ENCODE measurements at regions not wholly inside any gene's neighbourhood (a gene's known extent, or its start where the extent isn't known, plus 50 kb on each side); places are given as distances from the start of the nearest gene placed in this dataset.

DNA sequence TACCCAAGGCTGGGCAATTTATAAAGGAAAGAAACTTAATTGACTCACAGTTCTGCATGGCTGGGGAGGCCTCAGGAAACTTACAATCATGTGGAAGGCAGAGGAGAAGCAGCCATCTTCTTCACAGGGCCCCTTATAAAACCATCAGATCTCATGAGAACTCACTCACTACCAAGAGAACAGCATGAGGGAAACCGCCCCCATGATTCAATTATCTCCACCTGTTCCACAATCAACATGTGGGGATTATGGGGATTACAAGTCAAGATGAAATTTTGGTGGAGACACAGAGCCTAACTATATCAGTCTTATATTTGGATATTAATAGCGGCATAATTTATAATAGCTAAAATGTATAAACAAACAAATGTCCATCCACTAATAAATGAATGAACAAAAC lies 1123.7 kb upstream of the NCAM2 start:
- DNase-seq (ENCODE audit: low read depth), result no peak
- H3K36me3 ChIP-seq (ENCODE audit: control insufficient read depth, insufficient read depth, low read length), result no peaks in the 10 kb centered on the region
- H3K4me3 ChIP-seq (ENCODE audit: low read depth, low read length), result no peak overlapping the region
- no peaks in the 10 kb centered on the region for H3K27me3 ChIP-seq (ENCODE audit: control insufficient read depth, insufficient read depth, low read length)
- TF ChIP-seq, protein P1, sequence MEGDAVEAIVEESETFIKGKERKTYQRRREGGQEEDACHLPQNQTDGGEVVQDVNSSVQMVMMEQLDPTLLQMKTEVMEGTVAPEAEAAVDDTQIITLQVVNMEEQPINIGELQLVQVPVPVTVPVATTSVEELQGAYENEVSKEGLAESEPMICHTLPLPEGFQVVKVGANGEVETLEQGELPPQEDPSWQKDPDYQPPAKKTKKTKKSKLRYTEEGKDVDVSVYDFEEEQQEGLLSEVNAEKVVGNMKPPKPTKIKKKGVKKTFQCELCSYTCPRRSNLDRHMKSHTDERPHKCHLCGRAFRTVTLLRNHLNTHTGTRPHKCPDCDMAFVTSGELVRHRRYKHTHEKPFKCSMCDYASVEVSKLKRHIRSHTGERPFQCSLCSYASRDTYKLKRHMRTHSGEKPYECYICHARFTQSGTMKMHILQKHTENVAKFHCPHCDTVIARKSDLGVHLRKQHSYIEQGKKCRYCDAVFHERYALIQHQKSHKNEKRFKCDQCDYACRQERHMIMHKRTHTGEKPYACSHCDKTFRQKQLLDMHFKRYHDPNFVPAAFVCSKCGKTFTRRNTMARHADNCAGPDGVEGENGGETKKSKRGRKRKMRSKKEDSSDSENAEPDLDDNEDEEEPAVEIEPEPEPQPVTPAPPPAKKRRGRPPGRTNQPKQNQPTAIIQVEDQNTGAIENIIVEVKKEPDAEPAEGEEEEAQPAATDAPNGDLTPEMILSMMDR (IDR thresholded peaks at IDR 0.05; ENCODE audit: insufficient read depth, low read length, poor library complexity, severe bottlenecking), result no peak

DNA sequence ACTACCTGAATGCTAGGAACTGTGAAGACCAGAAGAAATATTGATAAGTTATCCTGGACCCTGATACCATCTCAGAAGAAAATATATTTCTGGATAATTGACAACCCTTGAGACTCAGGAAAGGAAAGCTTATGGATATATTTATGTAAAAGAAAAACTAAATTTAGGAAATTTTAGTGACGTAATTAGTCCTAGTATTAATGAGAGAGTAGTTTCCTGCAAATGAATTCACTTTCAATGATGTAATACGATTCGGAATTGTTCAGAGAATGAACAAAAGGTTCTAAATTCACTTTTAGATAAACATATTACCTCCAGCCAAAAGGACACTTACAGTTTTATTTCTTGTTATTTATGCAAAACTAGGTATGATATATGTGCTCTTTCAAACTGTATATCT lies 1120.1 kb upstream of the NCAM2 start:
- no peak for DNase-seq (ENCODE audit: low read depth)
- no peaks in the 10 kb centered on the region for H3K27me3 ChIP-seq (ENCODE audit: control insufficient read depth, insufficient read depth, low read length)
- H3K36me3 ChIP-seq (ENCODE audit: control insufficient read depth, insufficient read depth, low read length), result no peaks in the 10 kb centered on the region
- TF ChIP-seq, protein P1 (IDR thresholded peaks at IDR 0.05; ENCODE audit: insufficient read depth, low read length, poor library complexity, severe bottlenecking), result no peak
- no peak overlapping the region for H3K4me3 ChIP-seq (ENCODE audit: low read depth, low read length)

DNA sequence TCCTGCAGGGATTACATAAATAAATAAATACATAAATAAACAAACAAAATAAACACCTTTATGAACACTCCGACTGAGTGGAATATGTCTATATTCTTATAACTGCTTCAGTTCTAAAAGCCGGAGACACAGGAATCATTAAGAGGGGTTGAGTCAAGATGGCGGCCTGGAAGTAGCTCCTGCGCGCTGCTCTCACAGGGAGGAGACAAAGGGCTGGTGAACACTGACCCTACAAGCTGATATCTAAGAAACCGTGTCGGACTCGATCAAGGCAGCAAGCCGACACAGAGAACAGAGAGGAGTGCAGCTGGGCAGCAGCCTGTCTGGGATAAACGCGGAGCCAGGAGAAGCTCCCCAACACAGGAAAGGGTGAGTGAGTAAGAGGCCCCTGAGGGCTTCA lies 1098.6 kb upstream of the NCAM2 start:
- no peak for DNase-seq (ENCODE audit: low read depth)
- TF ChIP-seq, protein P1 (IDR thresholded peaks at IDR 0.05; ENCODE audit: insufficient read depth, low read length, poor library complexity, severe bottlenecking), result no peak
- no peaks in the 10 kb centered on the region for H3K36me3 ChIP-seq (ENCODE audit: control insufficient read depth, insufficient read depth, low read length)

DNA sequence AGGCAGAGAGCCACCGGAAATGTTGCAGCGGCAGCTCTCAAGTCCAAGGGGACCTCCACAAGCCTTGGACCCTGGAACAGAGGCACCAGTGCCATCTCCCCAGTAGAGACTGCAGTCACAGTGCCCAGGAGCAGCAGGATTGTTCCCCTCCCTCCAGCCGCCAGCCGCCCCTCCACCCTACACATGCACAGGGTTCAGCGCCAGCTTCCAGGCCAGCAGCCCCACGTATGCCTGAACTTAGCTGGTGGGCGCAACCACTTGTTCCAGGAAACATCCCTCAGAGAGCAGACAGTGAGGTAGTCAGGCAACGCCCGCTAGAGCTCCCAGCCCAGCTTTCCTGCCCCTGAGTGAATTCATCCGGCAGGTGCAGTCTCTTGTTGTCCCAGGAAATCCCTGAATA lies 1098.1 kb upstream of the NCAM2 start:
- TF ChIP-seq, protein P1 (IDR thresholded peaks at IDR 0.05; ENCODE audit: insufficient read depth, low read length, poor library complexity, severe bottlenecking), result no peak
- Histone ChIP-seq H3K27me3 (ENCODE audit: control insufficient read depth, insufficient read depth, low read length) (no peaks in the 10 kb centered on the region), H3K4me3 (ENCODE audit: low read depth, low read length) (no peak overlapping the region), H3K36me3 (ENCODE audit: control insufficient read depth, insufficient read depth, low read length) (no peaks in the 10 kb centered on the region)
- DNase-seq (ENCODE audit: low read depth), result no peak

More for the DNA sequence above, 1098.6 kb upstream of the NCAM2 start:
- no peaks in the 10 kb centered on the region for H3K27me3 ChIP-seq (ENCODE audit: control insufficient read depth, insufficient read depth, low read length)
- no peak overlapping the region for H3K4me3 ChIP-seq (ENCODE audit: low read depth, low read length)

DNA sequence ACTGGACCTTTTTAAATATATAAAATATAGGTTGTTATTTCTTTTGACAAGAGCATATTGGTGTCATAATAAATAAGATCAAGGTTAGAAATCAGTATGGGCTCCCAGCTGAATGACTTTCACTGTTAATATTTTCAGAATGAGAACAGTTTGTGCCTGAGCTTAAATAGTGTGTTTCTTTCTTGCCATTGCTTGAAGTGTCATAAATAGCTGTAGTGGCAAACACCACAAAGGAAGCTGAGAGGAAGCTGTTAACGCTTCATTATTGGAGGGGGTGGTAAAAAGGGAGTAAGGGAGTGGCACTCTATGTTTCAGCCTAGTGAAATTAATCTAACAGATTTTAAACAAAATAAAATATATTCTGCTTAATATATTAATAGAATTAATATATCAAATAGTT lies 1089.8 kb upstream of the NCAM2 start:
- TF ChIP-seq, protein P1 (IDR thresholded peaks at IDR 0.05; ENCODE audit: insufficient read depth, low read length, poor library complexity, severe bottlenecking), result no peak
- no peaks in the 10 kb centered on the region for H3K36me3 ChIP-seq (ENCODE audit: control insufficient read depth, insufficient read depth, low read length)
- no peaks in the 10 kb centered on the region for H3K27me3 ChIP-seq (ENCODE audit: control insufficient read depth, insufficient read depth, low read length)
- H3K4me3 ChIP-seq (ENCODE audit: low read depth, low read length), result no peak overlapping the region
- DNase-seq (ENCODE audit: low read depth), result no peak

DNA sequence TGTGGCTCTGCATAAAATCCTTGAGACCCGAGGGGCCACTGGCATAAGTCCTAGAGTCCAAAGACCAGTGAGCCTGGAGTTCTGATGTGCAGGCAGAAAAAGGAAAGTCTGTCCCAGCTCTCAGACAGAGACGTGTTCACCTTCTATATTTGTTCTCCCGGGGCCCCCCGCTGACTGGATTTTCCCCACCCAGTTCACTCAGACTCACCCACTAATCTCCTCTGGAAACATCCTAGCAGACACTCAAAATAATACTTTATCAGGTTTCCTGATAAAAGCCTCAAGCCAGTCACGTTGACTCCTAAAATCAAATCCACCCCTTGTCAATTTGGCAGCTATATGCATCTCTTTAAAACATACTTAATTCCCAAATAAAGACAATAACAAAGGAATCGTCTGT lies 1084.2 kb upstream of the NCAM2 start:
- no peak overlapping the region for H3K4me3 ChIP-seq (ENCODE audit: low read depth, low read length)
- no peaks in the 10 kb centered on the region for H3K27me3 ChIP-seq (ENCODE audit: control insufficient read depth, insufficient read depth, low read length)
- DNase-seq (ENCODE audit: low read depth), result no peak
- H3K36me3 ChIP-seq (ENCODE audit: control insufficient read depth, insufficient read depth, low read length), result no peaks in the 10 kb centered on the region
- TF ChIP-seq, protein P1 (IDR thresholded peaks at IDR 0.05; ENCODE audit: insufficient read depth, low read length, poor library complexity, severe bottlenecking), result no peak
